AG04449 (cell line): ENCODE measurements at regions not wholly inside any gene's neighbourhood (a gene's known extent, or its start where the extent isn't known, plus 50 kb on each side); places are given as distances from the start of the nearest gene placed in this dataset.

Experiments used
- CTCF ChIA-PET: fragments of 350-600 bp; formaldehyde crosslinking; extraction: SDS; loops from one replicate; lab custom pipeline; 2021; ENCODE audit warnings: antibody characterized with exemption; lab: Yijun Ruan, JAX
- POLR2A ChIA-PET: fragments of 400-600, 350-600 bp; formaldehyde crosslinking; extraction: SDS; loops from one replicate; lab custom pipeline; 2020; ENCODE audit warnings: antibody characterized with exemption, inconsistent platforms; lab: Yijun Ruan, JAX
- DNase-seq: peaks from one replicate; pipeline ENCODE4 v3.0.0-alpha.2; 2010; ENCODE audit warnings: low read depth, low spot score
- H3K4me3 ChIP-seq: 2 replicates; pipeline ENCODE4 v1.5.1; 2011; ENCODE audit warnings: low read depth, mild to moderate bottlenecking, control low read depth, low read length
- TF ChIP-seq, protein P1 (sequence below): IDR thresholded peaks from one replicate; pipeline ENCODE4 v1.5.1; 2011; ENCODE audit warnings: mild to moderate bottlenecking, moderate library complexity, low read length, control low read depth, inconsistent platforms; ENCODE audit not compliant: insufficient read depth; ENCODE audit errors: missing control alignments

GRCh38 chr2:235206980-235207579 lies 255.3 kb downstream of the SH3BP4 start:
- CTCF ChIA-PET: no interaction called here
- TF ChIP-seq, protein P1, sequence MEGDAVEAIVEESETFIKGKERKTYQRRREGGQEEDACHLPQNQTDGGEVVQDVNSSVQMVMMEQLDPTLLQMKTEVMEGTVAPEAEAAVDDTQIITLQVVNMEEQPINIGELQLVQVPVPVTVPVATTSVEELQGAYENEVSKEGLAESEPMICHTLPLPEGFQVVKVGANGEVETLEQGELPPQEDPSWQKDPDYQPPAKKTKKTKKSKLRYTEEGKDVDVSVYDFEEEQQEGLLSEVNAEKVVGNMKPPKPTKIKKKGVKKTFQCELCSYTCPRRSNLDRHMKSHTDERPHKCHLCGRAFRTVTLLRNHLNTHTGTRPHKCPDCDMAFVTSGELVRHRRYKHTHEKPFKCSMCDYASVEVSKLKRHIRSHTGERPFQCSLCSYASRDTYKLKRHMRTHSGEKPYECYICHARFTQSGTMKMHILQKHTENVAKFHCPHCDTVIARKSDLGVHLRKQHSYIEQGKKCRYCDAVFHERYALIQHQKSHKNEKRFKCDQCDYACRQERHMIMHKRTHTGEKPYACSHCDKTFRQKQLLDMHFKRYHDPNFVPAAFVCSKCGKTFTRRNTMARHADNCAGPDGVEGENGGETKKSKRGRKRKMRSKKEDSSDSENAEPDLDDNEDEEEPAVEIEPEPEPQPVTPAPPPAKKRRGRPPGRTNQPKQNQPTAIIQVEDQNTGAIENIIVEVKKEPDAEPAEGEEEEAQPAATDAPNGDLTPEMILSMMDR: no peak
- no peak for DNase-seq
- POLR2A ChIA-PET: no interaction called here
- H3K4me3 ChIP-seq: no peak overlapping the region

DNA sequence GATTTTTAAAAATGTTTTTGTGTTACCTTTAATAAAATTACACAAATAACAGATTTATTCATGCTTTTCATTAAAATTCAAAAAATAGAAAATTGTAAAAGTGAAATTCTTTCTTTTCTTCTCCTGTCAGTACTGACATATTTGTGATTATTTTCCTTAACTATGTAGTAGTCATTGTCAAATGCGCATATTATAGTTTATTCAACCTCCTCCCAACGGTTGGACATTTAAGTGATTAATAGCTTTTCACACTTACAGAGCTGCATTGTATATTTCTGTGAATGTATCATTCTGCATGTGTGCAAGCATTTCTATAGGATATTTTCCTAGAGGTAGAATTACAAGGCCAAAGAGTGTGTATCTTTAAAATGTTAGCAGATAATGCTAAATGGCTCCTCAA lies 259.2 kb downstream of the SH3BP4 start:
- ChIA-PET CTCF (no interaction called here), POLR2A (no interaction called here)
- TF ChIP-seq, protein P1: no peak
- no peak overlapping the region for H3K4me3 ChIP-seq
- no peak for DNase-seq

DNA sequence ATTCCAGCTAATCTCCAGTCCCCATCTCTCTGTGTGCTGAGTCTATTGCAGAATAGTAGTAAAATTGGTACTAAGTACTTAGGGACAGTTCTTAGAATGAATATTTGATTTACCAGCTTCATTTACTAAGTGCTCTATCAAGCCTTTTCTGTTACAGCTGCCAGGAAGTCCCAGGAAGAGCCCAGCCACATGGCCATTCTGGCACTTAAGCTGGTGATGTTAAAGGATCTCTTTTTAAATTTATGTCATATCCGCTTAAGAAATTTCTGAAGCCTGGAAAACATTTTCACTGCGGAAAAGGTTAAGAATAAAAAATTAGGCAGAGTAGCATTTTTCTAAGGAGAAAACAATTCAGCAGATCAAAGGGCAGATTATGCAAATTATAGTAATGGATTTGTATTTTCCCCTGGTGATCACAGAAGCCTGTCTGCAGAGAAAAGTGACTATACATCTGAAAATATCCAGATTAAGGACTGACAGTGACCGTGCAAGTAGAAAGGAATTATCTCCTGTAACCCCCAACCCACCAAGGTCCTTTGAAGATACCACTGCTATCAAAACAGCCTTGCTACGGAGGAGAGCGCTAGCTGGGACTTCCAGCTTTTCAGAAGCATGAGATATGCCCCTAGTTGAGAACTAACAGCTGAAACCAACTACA lies 260.8 kb downstream of the SH3BP4 start:
- no peak for DNase-seq
- H3K4me3 ChIP-seq: no peak overlapping the region
- ChIA-PET POLR2A (no interaction called here), CTCF (interaction anchor here (1.2 kb wide), 1 partner anchor 77 kb away, joined by 3 read pairs; no protein-coding TSS in a partner anchor)
- TF ChIP-seq, protein P1: no peak

- CTCF ChIA-PET: no interaction called here
Observed at GRCh38 chr2:235215248-235215647, 263.4 kb downstream of the SH3BP4 start.

DNA sequence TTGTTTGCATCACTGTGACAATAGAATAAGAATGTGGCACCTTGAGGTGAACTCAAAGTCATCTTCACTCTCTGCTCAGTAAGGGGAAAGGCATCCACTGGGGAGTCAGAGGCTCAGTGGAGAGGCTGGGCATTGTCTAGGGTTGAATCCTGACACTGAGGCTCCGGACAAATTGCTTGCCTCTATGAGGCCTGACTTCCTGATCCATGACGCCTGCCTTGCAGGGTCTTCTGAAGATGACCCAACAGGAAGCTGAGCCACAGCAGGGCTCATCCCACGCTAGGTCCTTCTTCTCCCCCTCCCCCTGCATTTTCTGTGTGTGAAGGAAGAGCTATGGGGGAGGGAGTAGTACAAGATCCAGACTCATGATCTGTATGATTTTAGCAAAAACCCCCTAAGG lies 265.1 kb downstream of the SH3BP4 start:
- TF ChIP-seq, protein P1: no peak
- POLR2A ChIA-PET: no interaction called here
- DNase-seq: no peak
- H3K4me3 ChIP-seq: no peak overlapping the region
- CTCF ChIA-PET: no interaction called here

More at GRCh38 chr2:235215248-235215647, 263.4 kb downstream of the SH3BP4 start:
- TF ChIP-seq, protein P1: no peak
- no peak overlapping the region for H3K4me3 ChIP-seq
- no peak for DNase-seq
- POLR2A ChIA-PET: no interaction called here

DNA sequence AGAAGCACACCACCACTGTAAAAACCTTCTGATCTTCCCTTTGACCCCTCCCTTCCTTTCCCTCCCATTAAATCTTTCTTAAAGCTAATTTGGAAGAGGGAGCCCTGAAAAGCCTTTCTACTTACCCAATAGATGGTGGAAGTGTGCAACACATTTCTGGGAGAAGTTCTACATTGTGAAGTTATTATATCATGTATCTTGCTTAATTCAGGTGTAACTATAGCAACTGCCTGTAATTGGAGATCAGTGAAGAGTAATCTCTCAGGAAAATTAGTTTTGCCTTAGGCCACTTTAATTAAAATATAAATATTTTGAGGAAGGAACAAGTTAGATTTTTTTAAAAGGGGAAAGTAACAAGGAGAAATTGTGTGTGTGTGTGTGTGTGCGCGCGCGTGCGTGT lies 266.0 kb downstream of the SH3BP4 start:
- POLR2A ChIA-PET: no interaction called here
- peak; percentile 28 for DNase-seq
- CTCF ChIA-PET: no interaction called here
- TF ChIP-seq, protein P1: no peak
- H3K4me3 ChIP-seq: no peak overlapping the region
